ENCODE measurements at regions not wholly inside any gene's neighbourhood (a gene's known extent, or its start where the extent isn't known, plus 50 kb on each side); places are given as distances from the start of the nearest gene placed in this dataset.

DNA sequence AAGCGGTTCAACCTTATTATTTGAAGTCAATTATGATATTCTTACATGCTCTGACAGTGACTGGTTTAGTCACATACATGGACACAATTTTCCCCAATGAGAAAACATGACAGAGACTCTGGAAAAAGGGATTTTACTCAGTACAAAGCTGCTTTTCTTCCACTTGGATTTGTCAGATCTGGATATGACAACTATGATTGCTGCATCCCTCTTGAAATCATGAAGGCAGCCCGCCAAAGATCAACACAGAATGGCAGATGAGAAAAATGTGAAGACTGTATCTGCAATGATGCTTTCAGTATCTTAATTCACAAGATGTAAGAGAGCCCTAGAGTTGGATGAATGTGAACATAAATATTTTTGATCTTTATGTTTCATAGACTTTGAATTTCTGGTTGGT, 439.6 kb downstream of the CDH8 start:
- no peak for DNase-seq (ENCODE audit: low spot score)

GRCh38 chr16:61595605-61596004, 440.6 kb downstream of the CDH8 start:
- no peak for DNase-seq (ENCODE audit: low spot score)

DNA sequence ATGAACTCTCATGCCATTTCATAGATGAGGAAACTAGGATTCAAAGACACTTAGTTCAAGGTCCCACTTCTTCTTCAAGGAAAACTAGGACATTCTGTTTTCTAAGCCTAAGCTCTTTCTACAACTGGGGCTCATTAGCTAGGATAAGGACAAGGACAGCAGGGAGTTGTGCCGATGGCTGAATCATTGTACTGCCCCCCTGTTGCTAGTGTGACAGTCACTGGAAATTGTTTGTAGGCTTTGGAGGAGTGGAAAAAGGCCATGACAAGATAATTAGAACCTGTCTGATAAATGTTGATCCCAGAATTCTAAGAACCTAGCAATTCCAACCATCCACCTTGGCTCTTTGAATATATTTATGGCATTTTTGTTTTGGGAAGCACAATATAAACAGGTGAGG, 445.7 kb downstream of the CDH8 start:
- no peak for DNase-seq (ENCODE audit: low spot score)

- DNase-seq (ENCODE audit: low spot score) = no peak
These were observed 448.7 kb downstream of the CDH8 start for GRCh38 chr16:61587526-61587925.

DNA sequence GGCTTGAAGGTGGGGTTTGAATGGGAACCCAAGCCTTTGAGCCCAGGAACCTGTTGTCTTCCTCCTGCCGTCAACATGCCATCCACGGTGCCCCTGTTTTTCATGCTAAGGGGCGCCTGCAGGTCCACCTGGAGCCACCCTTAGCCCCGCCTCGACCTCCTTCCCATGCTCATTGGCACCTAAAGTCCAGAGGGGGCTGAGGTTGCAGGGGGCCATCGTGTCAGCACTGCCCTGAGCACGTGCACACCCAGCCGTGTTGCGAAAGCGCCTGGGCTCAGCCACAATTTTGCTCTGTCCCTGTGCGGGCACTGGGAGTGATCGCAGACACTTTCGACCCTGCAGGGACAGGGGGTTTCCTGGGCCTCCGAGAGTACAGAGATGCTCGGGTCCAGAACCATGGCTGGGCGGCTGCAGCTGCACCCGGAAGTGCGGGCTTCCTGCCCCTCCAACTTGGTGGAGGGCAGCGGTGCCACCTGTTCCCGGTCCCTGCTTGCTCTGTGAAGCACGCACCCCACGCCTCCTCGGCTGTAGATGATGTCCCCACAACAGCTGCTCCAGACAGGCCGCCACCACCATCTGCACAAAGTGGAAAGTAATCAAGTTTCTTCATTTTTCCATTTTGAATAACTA, 454.7 kb downstream of the CDH8 start:
- no peak for DNase-seq (ENCODE audit: low spot score)

- DNase-seq (ENCODE audit: low spot score) = no peak
These were observed 455.7 kb downstream of the CDH8 start for GRCh38 chr16:61580579-61580978.

DNA sequence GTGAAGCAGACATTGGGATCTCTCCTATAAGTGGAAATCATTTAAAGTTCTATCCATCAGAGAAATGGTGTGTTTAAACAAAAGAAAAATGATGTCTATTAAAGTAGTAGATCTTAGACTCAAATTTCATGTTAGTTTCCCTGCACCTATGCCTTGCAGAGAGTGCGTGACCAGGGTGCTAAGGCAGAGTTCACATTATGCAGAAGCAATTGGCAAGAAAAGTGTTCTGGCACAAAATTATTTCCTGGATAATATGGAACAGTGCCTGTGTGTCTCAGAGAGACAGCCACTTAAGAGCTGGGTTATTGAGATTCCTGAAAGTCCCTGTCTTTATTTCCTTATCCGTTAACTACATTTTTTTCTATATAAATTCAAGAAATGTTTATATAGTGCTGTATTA, 457.0 kb downstream of the CDH8 start:
- DNase-seq (ENCODE audit: low spot score) = no peak

DNA sequence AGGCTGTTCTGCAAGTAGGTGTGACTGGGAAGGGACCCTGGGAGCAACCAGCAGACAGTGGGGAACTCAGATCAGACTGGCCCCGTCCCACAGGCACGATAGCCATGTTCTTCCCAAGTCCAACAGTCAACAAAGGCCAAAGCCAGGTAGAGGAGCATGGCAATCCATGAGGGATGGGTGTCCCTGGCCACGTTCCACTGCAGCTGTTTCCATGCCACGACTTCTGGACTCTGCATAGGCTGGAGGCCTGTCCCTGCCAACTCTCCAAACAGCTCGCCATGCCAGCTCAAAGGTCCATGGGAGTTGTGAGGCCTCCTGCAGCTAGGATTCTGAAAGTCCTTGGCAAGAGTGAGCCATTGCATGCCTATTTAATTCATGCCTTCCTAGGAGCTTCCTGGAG, 459.8 kb downstream of the CDH8 start:
- no peak for DNase-seq (ENCODE audit: low spot score)

GRCh38 chr16:61575617-61576016, 460.6 kb downstream of the CDH8 start:
- no peak for DNase-seq (ENCODE audit: low spot score)

DNA sequence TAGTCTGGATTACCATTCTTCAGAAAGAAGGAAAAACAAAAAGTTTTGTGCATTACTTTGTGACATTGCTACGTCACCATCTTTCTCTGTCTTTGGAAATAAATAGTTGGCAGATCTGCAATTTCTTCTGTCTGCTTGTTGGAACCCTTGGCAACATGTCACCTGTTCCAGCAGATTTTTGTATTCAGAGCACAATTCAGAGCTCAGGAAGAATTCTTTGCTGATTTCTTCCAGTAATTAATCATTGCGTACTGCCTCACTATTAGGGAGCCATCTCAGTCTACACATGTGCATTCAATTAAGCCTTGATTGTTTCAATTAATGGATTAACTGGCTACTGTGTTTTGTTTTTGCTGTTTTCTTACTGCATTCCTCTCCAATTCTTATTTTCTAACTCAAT, 467.2 kb downstream of the CDH8 start:
- no peak for DNase-seq (ENCODE audit: low spot score)

GRCh38 chr16:61564716-61565115, 471.5 kb downstream of the CDH8 start:
- DNase-seq (ENCODE audit: low spot score) = no peak

DNA sequence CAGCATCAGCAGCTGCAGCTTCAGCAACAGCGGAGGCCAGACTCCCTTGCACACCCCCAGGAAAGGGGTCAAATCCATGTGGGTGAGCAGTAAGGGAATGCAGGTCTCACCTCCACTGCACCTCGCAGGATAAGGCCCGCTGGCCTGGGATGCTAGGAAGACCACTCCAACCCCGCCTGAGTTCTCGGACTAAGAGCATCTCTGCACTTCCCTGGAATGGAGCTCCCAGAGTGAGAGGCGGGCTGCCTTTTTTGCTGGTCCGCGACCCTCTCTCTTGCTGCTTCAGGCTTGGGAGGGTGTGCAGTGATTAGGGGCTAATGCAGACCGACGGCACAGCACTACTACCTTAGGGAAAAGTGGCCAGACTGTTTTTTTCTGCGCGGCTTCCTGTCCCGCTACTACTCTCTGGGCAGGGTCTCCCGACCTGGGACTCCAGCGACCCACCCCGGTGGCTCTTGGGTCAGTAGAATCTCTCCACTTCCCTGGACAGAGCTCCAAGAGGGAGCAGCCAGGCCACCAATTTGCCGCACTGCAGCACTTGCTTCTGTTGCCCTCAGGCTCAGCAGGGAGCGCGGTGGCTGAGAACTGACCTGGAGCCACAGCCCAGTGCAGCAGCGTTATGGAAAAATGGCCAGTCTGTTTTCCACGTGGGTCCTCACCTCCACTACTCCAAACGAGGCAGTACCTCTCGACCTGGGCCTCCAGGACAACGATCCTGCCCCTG, 480.4 kb downstream of the CDH8 start:
- no peak for DNase-seq (ENCODE audit: low spot score)

DNA sequence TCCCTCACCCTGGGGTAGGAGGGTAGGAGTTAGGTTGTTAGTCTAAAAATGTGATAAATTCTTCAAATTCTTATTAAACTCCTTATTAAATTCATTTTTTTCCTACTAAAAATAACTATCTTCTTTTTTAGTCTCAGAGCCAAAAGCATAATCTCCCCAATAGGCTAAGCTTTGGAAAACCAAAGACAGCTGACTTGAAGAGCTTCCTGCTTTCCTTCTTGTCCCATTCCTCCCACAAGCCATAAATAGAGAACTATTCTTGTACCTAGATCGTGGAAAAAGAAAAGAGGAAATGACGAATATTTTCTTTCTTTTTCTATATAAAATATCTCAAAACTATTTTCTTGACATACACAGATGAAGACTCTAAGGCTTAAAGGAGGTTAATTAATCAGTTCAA, 486.9 kb downstream of the CDH8 start:
- DNase-seq (ENCODE audit: low spot score) = no peak

- no peak for DNase-seq (ENCODE audit: low spot score)
These were observed 488.6 kb downstream of the CDH8 start for GRCh38 chr16:61547626-61548025.

- no peak for DNase-seq (ENCODE audit: low spot score)
These were observed 492.1 kb downstream of the CDH8 start for GRCh38 chr16:61544165-61544564.

- DNase-seq (ENCODE audit: low spot score) = no peak
These were observed 496.0 kb downstream of the CDH8 start for GRCh38 chr16:61540216-61540615.

DNA sequence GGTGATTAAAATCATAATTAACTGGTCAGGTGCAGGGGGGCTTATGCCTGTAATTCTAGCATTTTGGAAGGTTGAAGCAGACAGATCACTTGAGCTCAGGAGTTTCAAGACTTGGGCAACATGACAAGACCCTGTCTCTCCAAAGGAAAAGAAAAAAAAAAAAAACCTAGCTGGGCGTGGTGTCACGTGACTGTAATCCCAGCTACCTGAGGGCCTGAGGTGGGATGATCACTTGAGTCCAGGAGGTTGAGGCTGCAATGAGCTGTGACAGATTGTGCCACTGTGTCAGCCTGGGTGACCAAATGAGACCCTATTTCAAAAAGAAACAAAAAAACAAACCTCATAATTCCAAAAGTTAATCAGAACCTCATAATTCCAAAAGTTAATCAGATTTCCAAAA, 505.5 kb downstream of the CDH8 start:
- DNase-seq (ENCODE audit: low spot score) = no peak

DNA sequence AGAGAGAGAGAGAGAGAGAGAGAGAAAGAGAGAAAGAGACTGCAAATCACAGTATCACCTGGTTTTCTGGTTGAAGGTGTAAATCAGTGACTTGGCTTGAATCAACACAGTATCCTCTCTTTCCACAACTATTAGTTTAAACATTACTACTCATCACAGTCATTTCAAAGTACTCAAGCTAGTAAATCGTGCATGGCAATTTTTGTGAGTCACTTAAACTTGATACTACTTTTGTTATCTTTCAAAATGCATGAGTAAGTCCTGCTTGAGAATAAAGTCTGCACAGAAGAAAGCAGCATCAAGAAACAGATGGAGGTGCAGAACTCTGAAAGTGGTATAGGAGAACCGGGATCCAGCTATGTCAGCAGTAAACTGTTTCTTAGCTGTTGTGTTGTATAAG, 535.4 kb downstream of the CDH8 start:
- DNase-seq (ENCODE audit: low spot score) = no peak

DNA sequence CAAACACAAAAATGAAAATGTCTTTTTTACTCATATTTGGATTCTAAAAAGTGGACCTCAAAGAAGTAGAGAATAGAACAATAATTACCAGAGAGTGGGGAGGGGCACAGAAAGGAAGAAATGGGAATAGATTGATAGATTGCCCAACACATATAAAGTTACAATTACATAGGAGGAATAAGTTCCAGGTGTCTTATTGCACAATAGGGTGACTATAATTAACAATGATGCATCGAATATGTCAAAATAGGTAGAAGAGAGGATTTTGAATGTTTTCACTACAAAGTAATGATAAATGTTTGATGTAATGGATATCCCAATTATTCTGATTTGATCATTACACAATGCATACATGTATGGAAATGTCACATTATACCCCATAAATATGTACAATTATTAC, 556.0 kb downstream of the CDH8 start:
- no peak for DNase-seq (ENCODE audit: low spot score)

DNA sequence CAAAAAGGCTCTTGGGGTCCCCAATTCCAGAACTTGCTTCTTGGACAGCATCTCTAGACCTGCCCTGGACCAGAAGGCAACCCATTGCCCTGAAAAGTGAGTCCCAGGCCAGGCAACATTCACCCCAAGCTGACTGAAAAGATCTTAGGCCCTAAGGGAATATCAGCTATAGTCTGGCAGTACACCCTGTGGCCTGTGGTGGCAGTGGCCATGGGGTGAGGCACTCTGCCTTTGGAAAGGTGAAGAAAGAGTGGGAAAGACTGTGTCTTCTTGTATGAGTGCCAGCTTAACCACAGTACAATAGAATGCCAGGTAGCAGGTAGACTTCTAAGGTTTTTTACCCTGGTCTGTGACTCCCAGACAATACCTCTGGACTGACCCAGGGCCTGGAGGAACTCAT, 564.5 kb downstream of the CDH8 start:
- no peak for DNase-seq (ENCODE audit: low spot score)

GRCh38 chr16:61471023-61471422, 565.2 kb downstream of the CDH8 start:
- DNase-seq (ENCODE audit: low spot score) = no peak

- no peak for DNase-seq (ENCODE audit: low spot score)
These were observed 571.0 kb downstream of the CDH8 start for GRCh38 chr16:61465285-61465684.

GRCh38 chr16:61460020-61460419, 576.2 kb downstream of the CDH8 start:
- no peak for DNase-seq (ENCODE audit: low spot score)

DNA sequence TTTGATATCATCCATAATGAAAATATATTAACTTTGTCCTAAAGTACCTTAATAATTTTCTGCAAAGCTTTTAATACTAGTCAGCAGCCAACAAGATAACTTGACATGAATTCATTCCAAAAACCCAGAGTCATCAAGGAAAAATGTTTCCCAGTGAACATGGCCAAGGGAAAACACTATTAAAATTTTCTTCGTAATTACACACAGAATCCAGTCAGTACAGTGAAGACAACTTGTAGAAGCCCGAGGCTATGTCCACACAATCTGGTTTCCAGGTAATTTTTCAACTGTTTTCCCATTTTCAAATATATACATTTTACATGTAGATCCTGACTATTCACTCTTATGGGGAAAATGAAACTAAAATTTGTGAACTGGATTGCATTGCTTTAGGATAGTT, 600.9 kb downstream of the CDH8 start:
- DNase-seq (ENCODE audit: low spot score) = no peak

All from AG08395 (cell line).